SK-N-SH (cell line): ENCODE measurements at regions not wholly inside any gene's neighbourhood (a gene's known extent, or its start where the extent isn't known, plus 50 kb on each side); places are given as distances from the start of the nearest gene placed in this dataset.

ENCODE experiments used
- CTCF ChIA-PET: fragments of 300-600, 350-600 bp; formaldehyde crosslinking; extraction: SDS; loops from one replicate; lab custom pipeline; 2021; lab: Yijun Ruan, JAX
- POLR2A ChIA-PET: fragments of 350-600 bp; sonication (Branson Sonifier 250); formaldehyde crosslinking; extraction: SDS; loops from one replicate; lab custom pipeline; 2020; ENCODE audit warnings: antibody characterized with exemption, inconsistent platforms; lab: Yijun Ruan, JAX
- DNase-seq: peaks from one replicate; pipeline ENCODE4 v3.0.0; 2012
- H2AFZ ChIP-seq: fragments of 200-600 bp; sonication (generic); 2 replicates; pipeline ENCODE4 v1.8.1; 2016; ENCODE audit warnings: antibody characterized with exemption, mild to moderate bottlenecking, low read depth
- H3F3A ChIP-seq: fragments of 200-600 bp; sonication (generic); replicated peaks from 2 replicates; pipeline ENCODE3; 2016; ENCODE audit warnings: antibody characterized with exemption, mild to moderate bottlenecking; ENCODE audit not compliant: insufficient read depth
- H3K27ac ChIP-seq, 2 experiments: fragments of 200-500 bp in 1 of 2; fragments of 200-600 bp in 1 of 2; sonication (Bioruptor generic) in 1 of 2; sonication (generic), shearing (Covaris generic) in 1 of 2; 2 replicates each; pipeline versions ENCODE4 v1.5.1 to v1.6.1; 2014 to 2016; ENCODE audit warnings: low read depth in 2 of 2, inconsistent platforms in 1 of 2, low read length in 1 of 2, mild to moderate bottlenecking in 1 of 2, mixed read lengths in 1 of 2
- H3K27me3 ChIP-seq: fragments of 200-600 bp; sonication (generic), shearing (Covaris generic); 2 replicates; pipeline ENCODE4 v1.6.1; 2016; ENCODE audit warnings: mixed run types; ENCODE audit not compliant: insufficient read depth
- H3K36me3 ChIP-seq, 2 experiments: fragments of 200-500 bp in 1 of 2; fragments of 200-600 bp in 1 of 2; sonication (Bioruptor generic) in 1 of 2; sonication (generic) in 1 of 2; replicated peaks in 1 of 2; 2 replicates each; pipeline versions ENCODE3 to v1.5.1; 2014 to 2016; ENCODE audit warnings: low read length in 1 of 2, mild to moderate bottlenecking in 1 of 2; ENCODE audit not compliant: insufficient read depth in 2 of 2, control insufficient read depth in 1 of 2
- H3K4me1 ChIP-seq, 2 experiments: fragments of 200-500 bp in 1 of 2; fragments of 200-600 bp in 1 of 2; sonication (Bioruptor generic) in 1 of 2; sonication (generic), shearing (Covaris generic) in 1 of 2; 2 replicates each; pipeline versions ENCODE4 v1.5.1 to v1.6.1; 2014 to 2016; ENCODE audit warnings: low read depth in 1 of 2, low read length in 1 of 2, mixed run types in 1 of 2; ENCODE audit not compliant: insufficient read depth in 2 of 2, control insufficient read depth in 1 of 2
- H3K4me2 ChIP-seq: fragments of 200-600 bp; sonication (generic), shearing (Covaris generic); 2 replicates; pipeline ENCODE4 v1.6.1; 2017; ENCODE audit warnings: mixed run types
- H3K4me3 ChIP-seq, 2 experiments: fragments of 200-500 bp in 1 of 2; fragments of 200-600 bp in 1 of 2; sonication (Bioruptor generic) in 1 of 2; sonication (generic), shearing (Covaris generic) in 1 of 2; 2 replicates each; pipeline versions ENCODE4 v1.5.1 to v1.8.1; 2014 to 2016; ENCODE audit warnings: low read depth in 2 of 2, inconsistent platforms in 1 of 2, low read length in 1 of 2, mild to moderate bottlenecking in 1 of 2, mixed read lengths in 1 of 2, moderate library complexity in 1 of 2
- H3K79me2 ChIP-seq: fragments of 200-600 bp; sonication (generic); 2 replicates; pipeline ENCODE4 v1.8.1; 2017; ENCODE audit warnings: mild to moderate bottlenecking; ENCODE audit not compliant: insufficient read depth
- H3K9ac ChIP-seq: fragments of 200-600 bp; sonication (generic); 2 replicates; pipeline ENCODE4 v1.6.1; 2017; ENCODE audit warnings: mixed run types
- H3K9me2 ChIP-seq: fragments of 200-600 bp; sonication (generic); 2 replicates; pipeline ENCODE4 v1.6.1; 2017; ENCODE audit warnings: mixed run types
- H3K9me3 ChIP-seq: fragments of 200-600 bp; sonication (generic); 2 replicates; pipeline ENCODE4 v1.6.1; 2017; ENCODE audit warnings: mixed run types, mild to moderate bottlenecking, moderate library complexity
- H4K20me1 ChIP-seq: fragments of 200-600 bp; sonication (generic); 2 replicates; pipeline ENCODE4 v1.6.1; 2017; ENCODE audit warnings: mild to moderate bottlenecking, mixed run types; ENCODE audit not compliant: insufficient read depth
- CHD2 ChIP-seq: fragments of 150-350 bp; IDR thresholded peaks from 2 replicates; pipeline ENCODE4 v1.6.1; 2018; ENCODE audit warnings: low read length; ENCODE audit not compliant: partially characterized antibody
- ELF1 ChIP-seq: IDR thresholded peaks from 2 replicates; pipeline ENCODE4 v1.4.0; 2012
- EP300 ChIP-seq, 2 experiments: IDR thresholded peaks; 2 replicates each; pipeline versions ENCODE4 v1.4.0 to v1.6.1; 2012; ENCODE audit warnings: borderline replicate concordance in 1 of 2, low read depth in 1 of 2, low read length in 1 of 2
- FOSL2 ChIP-seq: IDR thresholded peaks from 2 replicates; pipeline ENCODE4 v1.4.0; 2012; ENCODE audit warnings: low read depth, mild to moderate bottlenecking, moderate library complexity, borderline replicate concordance
- GABPA ChIP-seq: IDR thresholded peaks from 2 replicates; pipeline ENCODE4 v1.4.0; 2012; ENCODE audit warnings: low read depth, mild to moderate bottlenecking
- MAX ChIP-seq: IDR thresholded peaks from 2 replicates; pipeline ENCODE4 v1.4.0; 2012; ENCODE audit warnings: low read depth
- MEF2A ChIP-seq: IDR thresholded peaks from 2 replicates; pipeline ENCODE4 v1.4.0; 2012; ENCODE audit warnings: low read depth, borderline replicate concordance
- MXI1 ChIP-seq: IDR thresholded peaks from 2 replicates; pipeline ENCODE4 v1.6.1; 2012; ENCODE audit warnings: mild to moderate bottlenecking, low read depth, low read length, improper control_type of control experiment
- NFIC ChIP-seq: IDR thresholded peaks from 2 replicates; pipeline ENCODE4 v1.4.0; 2012; ENCODE audit warnings: borderline replicate concordance
- RXRA ChIP-seq: IDR thresholded peaks from 2 replicates; pipeline ENCODE4 v1.4.0; 2012; ENCODE audit warnings: low read depth, mild to moderate bottlenecking, borderline replicate concordance
- USF1 ChIP-seq: IDR thresholded peaks from 2 replicates; pipeline ENCODE4 v1.4.0; 2012; ENCODE audit warnings: low read depth, borderline replicate concordance
- WGBS: methylation state at CpG from one replicate; pipeline ENCODE4 v1.1.6; 2017; ENCODE audit warnings: low lambda C conversion rate; 5-methylcytosine and 5-hydroxymethylcytosine counted together
- TF ChIP-seq, protein P1 (sequence below): IDR thresholded peaks from 2 replicates; pipeline ENCODE4 v1.4.0; 2012; ENCODE audit warnings: low read depth, borderline replicate concordance
- TF ChIP-seq, protein P2 (sequence below): fragments of 150-350 bp; IDR thresholded peaks from 2 replicates; pipeline ENCODE4 v1.6.1; 2016; ENCODE audit warnings: mild to moderate bottlenecking, low read depth, low read length
- TF ChIP-seq, protein P3 (sequence below): fragments of 200-600 bp; sonication (generic); IDR thresholded peaks from 2 replicates; pipeline ENCODE4 v1.6.1; 2017; ENCODE audit warnings: antibody characterized with exemption, mild to moderate bottlenecking, moderate library complexity

- H3K9ac ChIP-seq: no peak overlapping the region
- H3K4me2 ChIP-seq: no peak overlapping the region
- no peaks in the 10 kb centered on the region for H3K27me3 ChIP-seq
- no peak overlapping the region for H3K4me3 ChIP-seq
- no peaks in the 10 kb centered on the region for H3K9me2 ChIP-seq
- no peak overlapping the region for H2AFZ ChIP-seq
- no peaks in the 10 kb centered on the region for H3K36me3 ChIP-seq
- DNase-seq: no peak
- POLR2A ChIA-PET: no interaction called here
- no peaks in the 10 kb centered on the region for H4K20me1 ChIP-seq
- TF ChIP-seq USF1 (no peak), MEF2A (no peak), RXRA (no peak), MXI1 (no peak), NFIC (no peak), EP300 (IDR thresholded peaks at IDR 0.05; ENCODE audit: borderline replicate concordance in 1 of 2, low read depth in 1 of 2, low read length in 1 of 2) (no peak), GABPA (no peak)
- TF ChIP-seq, protein P1, sequence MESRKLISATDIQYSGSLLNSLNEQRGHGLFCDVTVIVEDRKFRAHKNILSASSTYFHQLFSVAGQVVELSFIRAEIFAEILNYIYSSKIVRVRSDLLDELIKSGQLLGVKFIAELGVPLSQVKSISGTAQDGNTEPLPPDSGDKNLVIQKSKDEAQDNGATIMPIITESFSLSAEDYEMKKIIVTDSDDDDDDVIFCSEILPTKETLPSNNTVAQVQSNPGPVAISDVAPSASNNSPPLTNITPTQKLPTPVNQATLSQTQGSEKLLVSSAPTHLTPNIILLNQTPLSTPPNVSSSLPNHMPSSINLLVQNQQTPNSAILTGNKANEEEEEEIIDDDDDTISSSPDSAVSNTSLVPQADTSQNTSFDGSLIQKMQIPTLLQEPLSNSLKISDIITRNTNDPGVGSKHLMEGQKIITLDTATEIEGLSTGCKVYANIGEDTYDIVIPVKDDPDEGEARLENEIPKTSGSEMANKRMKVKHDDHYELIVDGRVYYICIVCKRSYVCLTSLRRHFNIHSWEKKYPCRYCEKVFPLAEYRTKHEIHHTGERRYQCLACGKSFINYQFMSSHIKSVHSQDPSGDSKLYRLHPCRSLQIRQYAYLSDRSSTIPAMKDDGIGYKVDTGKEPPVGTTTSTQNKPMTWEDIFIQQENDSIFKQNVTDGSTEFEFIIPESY: no peak
- TF ChIP-seq, protein P2, sequence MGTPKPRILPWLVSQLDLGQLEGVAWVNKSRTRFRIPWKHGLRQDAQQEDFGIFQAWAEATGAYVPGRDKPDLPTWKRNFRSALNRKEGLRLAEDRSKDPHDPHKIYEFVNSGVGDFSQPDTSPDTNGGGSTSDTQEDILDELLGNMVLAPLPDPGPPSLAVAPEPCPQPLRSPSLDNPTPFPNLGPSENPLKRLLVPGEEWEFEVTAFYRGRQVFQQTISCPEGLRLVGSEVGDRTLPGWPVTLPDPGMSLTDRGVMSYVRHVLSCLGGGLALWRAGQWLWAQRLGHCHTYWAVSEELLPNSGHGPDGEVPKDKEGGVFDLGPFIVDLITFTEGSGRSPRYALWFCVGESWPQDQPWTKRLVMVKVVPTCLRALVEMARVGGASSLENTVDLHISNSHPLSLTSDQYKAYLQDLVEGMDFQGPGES: no peak
- 20% methylated on average over 5 of the region's 5 CpGs for WGBS
- no peak overlapping the region for H3K27ac ChIP-seq
- CTCF ChIA-PET: no interaction called here
- H3K4me1 ChIP-seq: peaks cover 0 to 2% of the 10 kb centered on the region in 2 experiments; a peak in 1 of 4 replicates
- no peaks in the 10 kb centered on the region for H3F3A ChIP-seq
- no peaks in the 10 kb centered on the region for H3K9me3 ChIP-seq
- H3K79me2 ChIP-seq: no peaks in the 10 kb centered on the region
Observed at GRCh38 chr11:134730561-134731212, 318.6 kb upstream of the B3GAT1 start.

DNA sequence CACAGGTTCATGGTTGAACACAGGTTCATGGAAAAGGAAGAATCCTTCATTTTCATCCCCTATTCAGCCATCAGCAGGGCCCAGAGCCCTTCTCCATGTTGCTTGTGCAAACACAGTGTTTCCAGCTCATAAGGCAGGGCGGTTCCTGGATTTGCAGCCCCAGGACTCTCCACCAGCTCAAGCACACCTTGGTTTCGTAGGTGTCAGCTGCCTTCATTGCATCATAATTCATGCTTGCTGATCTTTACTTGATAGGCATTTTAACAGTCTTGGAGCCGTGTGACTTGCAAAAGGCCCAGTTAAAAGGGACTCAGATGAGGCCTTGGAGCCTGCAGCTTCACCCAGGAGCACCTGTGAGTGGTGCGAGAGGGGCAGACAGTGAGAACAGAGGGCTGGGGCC, 318.1 kb upstream of the B3GAT1 start:
- H3K9me3 ChIP-seq: no peaks in the 10 kb centered on the region

More for the DNA sequence above, 318.1 kb upstream of the B3GAT1 start:
- no peak overlapping the region for H3K9ac ChIP-seq
- peaks cover 0 to 4% of the 10 kb centered on the region in 2 experiments; a peak in 1 of 4 replicates for H3K4me1 ChIP-seq
- no peak overlapping the region for H2AFZ ChIP-seq
- no peaks in the 10 kb centered on the region for H3K9me2 ChIP-seq
- H4K20me1 ChIP-seq: no peaks in the 10 kb centered on the region
- H3K4me2 ChIP-seq: no peak overlapping the region
- CTCF ChIA-PET: no interaction called here
- no peak overlapping the region for H3K4me3 ChIP-seq
- no peaks in the 10 kb centered on the region for H3K36me3 ChIP-seq
- TF ChIP-seq MAX (no peak), GABPA (no peak), CHD2 (no peak), FOSL2 (no peak), MXI1 (no peak), ELF1 (no peak)
- TF ChIP-seq, protein P3, sequence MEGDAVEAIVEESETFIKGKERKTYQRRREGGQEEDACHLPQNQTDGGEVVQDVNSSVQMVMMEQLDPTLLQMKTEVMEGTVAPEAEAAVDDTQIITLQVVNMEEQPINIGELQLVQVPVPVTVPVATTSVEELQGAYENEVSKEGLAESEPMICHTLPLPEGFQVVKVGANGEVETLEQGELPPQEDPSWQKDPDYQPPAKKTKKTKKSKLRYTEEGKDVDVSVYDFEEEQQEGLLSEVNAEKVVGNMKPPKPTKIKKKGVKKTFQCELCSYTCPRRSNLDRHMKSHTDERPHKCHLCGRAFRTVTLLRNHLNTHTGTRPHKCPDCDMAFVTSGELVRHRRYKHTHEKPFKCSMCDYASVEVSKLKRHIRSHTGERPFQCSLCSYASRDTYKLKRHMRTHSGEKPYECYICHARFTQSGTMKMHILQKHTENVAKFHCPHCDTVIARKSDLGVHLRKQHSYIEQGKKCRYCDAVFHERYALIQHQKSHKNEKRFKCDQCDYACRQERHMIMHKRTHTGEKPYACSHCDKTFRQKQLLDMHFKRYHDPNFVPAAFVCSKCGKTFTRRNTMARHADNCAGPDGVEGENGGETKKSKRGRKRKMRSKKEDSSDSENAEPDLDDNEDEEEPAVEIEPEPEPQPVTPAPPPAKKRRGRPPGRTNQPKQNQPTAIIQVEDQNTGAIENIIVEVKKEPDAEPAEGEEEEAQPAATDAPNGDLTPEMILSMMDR: no peak
- TF ChIP-seq, protein P1: no peak
- no peaks in the 10 kb centered on the region for H3K27me3 ChIP-seq
- no peaks in the 10 kb centered on the region for H3F3A ChIP-seq
- H3K27ac ChIP-seq: no peak overlapping the region
- POLR2A ChIA-PET: no interaction called here
- DNase-seq: no peak
- WGBS: 32% methylated on average over 4 of the region's 4 CpGs
- no peaks in the 10 kb centered on the region for H3K79me2 ChIP-seq
